GM12875 (cell line): ENCODE measurements at regions not wholly inside any gene's neighbourhood (a gene's known extent, or its start where the extent isn't known, plus 50 kb on each side); places are given as distances from the start of the nearest gene placed in this dataset.
"Not testable (repeated sequence)": the region's sequence is repeated elsewhere in the genome, so short reads cannot be mapped to it uniquely, and the experiment has no call there.

Experiments used
- H3K4me3 ChIP-seq: one replicate; pipeline ENCODE4 v1.5.1; 2011; ENCODE audit warnings: low read depth, low read length, control low read depth
- CTCF ChIP-seq: IDR thresholded peaks from 2 replicates; pipeline ENCODE4 v1.5.1; 2011; ENCODE audit warnings: low read depth, mild to moderate bottlenecking, control low read depth, inconsistent platforms, low read length, moderate library complexity, borderline replicate concordance; ENCODE audit not compliant: insufficient read depth

GRCh38 chr17:71502443-71502842 lies 618.4 kb upstream of the SOX9 start:
- no peak for TF ChIP-seq CTCF
- no peak overlapping the region for H3K4me3 ChIP-seq

GRCh38 chr17:71503710-71504465 lies 616.9 kb upstream of the SOX9 start:
- H3K4me3 ChIP-seq: no peak overlapping the region
- no peak for TF ChIP-seq CTCF

GRCh38 chr17:71505200-71505599 lies 615.6 kb upstream of the SOX9 start:
- TF ChIP-seq CTCF: no peak
- H3K4me3 ChIP-seq: no peak overlapping the region

DNA sequence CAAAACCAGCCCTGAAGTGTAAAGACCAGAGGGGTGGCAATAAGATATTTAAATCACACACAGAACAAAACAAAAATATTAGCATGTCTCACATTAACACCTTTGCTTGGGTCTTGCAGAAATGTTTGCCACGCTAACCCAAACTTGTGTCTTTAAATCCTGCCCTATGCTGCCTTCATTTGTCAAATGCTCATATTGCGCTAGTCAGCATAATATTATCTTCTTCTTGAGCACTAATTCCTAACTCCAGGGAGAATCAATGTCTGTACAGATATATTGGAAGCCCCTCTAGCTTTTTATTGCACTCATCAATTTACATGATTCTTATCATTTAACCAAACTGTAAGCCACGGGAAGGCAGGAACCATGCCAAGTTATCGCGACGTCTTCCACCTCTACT lies 614.8 kb upstream of the SOX9 start:
- H3K4me3 ChIP-seq: no peak overlapping the region
- TF ChIP-seq CTCF: no peak

- H3K4me3 ChIP-seq: no peak overlapping the region
- TF ChIP-seq CTCF: no peak
These were observed 609.4 kb upstream of the SOX9 start for GRCh38 chr17:71511266-71511995.

DNA sequence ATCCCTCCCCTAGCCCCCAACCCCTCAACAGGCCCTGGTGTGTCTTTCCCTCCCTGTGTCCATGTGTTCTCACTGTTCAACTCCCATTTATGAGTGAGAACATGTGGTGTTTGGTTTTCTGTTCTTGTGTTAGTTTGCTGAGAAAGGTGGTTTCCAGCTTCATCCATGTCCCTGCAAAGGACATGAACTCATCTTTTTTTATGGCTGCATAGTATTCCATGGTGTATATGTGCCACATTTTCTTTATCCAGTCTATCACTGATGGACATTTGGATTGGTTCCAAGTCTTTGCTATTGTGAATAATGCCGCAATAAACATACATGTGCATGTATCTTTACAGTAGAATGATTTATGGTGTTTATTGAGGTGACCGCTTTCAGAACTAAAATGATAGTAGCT lies 607.1 kb upstream of the SOX9 start:
- not testable (repeated sequence) for H3K4me3 ChIP-seq

- TF ChIP-seq CTCF: no peak
- H3K4me3 ChIP-seq: no peak overlapping the region
These were observed 604.7 kb upstream of the SOX9 start for GRCh38 chr17:71516149-71516548.
